Hippocampal formation (tissue), 2 donors: ENCODE measurements at regions not wholly inside any gene's neighbourhood (a gene's known extent, or its start where the extent isn't known, plus 50 kb on each side); places are given as distances from the start of the nearest gene placed in this dataset.
"Not testable (repeated sequence)": the region's sequence is repeated elsewhere in the genome, so short reads cannot be mapped to it uniquely, and the experiment has no call there.

Experiments
- DNase-seq, 2 donors: peaks; one replicate each; lab custom pipeline; 2025; lab: John Stamatoyannopoulos, UW

DNA sequence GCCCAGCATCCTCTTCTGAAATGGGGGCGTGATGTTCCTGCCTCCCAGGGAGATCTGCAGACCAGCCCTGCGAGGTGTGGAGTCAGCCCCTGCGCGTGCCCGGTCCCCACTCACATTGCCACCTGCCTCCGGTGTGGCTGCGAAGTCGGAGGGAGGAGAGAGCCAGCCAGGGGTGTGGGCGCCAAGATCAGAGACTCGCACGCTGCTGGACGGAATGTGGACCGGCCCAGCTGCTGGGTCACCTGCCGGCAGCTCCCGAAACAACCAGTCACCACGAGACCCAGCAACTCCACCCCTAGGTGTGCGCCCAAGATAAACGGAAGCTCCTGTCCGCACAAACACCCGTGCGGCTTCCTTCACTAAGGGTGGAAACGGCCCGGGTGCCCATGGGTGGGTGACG is 51.1 kb upstream of the EGFL7 start:
- DNase-seq: no peak

DNA sequence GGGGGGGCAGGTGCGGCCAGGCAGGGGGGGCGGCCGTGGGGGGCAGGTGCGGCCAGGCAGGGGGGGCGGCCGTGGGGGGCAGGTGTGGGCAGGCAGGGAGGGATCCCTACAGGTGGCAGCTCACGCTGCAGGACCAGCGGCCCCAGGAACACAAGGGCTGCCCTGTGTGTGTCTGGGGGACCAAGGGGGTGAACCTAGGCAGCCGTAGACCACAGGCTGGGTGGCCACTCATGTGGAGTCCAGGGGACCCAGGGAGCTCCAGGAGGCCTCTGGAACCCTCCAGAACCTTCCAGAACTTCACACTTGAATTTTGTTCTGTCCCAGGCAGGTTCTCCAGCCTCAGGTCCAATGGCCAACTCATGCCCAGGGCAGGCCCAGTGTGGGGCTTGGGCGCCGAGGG is 51.6 kb upstream of the EGFL7 start:
- no peak for DNase-seq

DNA sequence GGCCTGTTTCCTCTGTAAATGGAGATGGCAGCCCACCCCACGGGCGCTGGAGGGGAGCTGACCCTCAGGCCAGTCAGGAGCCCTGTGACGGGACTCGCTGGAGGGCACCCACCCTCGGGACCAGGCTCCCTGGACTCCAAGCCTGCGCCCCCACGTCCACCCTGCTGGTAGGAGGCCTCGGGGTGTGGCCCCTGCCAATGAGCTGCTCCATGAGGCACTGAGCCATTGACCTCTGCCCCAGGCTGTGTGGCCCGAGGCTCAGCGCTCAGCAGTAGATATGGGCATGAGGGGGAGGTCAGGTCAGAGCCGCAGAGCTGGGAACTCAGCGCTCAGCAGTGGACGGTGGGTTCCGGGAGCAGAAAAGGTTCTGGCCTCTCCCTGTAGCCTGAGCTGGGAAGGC is 52.3 kb upstream of the EGFL7 start:
- DNase-seq: no peak

DNA sequence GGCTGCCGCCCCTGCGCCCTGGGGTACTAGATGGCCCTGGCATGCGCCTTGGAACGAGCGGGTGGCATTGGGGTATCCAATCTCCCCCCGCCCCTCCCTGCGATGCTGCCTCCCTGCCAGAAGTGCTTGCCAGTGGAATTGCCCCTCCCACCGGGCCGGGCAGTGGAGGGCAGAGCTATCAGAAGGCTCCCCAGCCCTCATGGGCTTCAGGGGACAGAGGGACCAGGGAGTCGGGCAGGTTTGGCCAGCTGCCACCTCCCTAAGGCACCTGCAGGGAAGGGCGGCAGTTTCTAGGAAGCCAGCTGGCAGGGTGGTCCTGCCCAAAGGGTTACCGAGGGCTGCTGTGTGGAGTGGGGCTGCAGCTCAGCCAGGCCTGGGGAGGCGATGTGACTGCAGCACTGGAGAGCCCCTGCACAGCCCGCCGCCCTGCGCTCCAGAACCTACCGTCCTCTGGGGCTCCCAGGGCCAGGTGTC is 52.8 kb upstream of the EGFL7 start:
- no peak for DNase-seq

DNA sequence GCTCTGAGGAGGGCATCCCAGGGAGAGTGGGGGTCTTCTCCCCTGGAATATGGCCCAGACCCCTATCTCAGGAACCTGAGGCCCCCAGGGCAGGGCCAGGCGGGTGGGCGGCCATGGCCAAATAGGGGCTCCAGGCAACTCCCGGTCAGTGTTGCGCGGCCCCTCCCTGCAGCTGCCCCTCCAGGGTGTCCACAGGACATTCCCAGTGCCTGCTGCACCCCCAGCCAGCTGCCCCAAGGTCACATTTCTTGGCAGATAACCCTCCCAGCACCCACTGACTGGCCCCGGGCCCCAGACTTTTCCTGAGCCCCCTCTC is 53.6 kb upstream of the EGFL7 start:
- DNase-seq: no peak

DNA sequence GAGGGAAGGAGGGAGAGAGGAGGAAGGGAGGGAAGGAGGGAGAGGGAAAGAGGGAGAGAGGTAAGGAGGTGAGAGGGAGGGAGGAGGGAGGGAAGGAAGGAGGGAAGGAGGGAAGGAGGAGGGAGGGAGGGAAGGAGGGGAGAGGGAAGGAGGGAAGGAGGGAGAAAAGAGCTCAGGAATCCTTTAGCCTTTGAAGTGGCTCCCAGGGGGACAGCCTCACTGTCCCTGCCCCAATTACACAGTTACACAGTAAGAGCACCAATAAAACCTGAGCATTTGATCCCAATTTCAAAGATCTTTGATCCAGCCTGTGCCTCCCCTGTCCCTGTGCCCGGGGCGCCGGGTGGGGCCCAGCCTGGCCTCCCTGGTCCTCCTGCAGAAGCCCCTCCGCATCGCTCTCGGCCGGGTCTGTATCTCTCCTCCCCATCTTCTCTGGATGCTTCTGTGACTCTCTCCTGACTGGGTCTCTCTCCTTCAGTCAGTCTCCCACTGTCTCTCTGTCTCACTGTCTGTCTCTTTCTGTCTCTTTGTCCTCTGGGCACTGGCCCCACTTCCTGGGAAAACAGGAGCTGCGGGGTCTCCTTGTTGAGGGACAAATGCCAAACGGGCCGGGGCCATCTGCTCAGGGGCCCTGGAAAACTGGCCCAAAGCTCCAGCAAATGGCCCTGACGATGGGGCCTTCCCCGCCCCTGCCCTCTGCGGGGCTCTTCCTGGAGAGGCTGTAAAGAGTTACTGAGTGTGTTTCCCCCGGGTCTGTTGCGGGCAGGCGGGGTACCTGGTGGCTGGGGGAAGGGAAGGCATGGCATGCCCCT is 54.2 kb upstream of the EGFL7 start:
- no peak for DNase-seq

DNA sequence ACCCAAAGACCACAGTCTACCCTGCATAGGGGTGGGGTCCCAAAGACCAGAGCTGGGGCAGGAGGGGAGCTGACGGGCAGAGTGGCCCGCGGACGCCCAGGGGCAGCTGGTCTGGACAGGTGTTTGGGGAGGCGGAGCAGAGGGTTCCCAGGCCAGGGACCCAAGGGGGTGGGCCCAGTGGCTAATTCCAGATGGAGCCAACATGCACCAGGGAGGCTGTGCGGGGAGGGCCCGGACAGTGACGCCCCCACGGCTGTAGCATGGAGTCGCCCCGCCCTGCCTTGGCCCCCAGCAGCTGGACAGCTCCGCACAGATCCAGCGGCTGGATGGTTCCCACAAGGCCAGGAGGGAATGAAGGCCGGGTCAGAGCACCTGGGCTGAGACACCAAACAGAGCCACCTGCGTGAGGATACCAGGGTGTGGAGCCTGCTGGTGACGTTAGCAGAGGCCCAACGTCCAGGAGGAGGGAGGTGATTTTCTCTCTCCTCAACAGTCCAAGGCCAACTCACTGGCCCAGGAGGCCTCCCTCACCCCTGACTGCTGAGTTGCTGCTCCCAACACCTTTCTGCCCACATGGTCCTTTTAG is 55.3 kb upstream of the EGFL7 start:
- DNase-seq: no peak

DNA sequence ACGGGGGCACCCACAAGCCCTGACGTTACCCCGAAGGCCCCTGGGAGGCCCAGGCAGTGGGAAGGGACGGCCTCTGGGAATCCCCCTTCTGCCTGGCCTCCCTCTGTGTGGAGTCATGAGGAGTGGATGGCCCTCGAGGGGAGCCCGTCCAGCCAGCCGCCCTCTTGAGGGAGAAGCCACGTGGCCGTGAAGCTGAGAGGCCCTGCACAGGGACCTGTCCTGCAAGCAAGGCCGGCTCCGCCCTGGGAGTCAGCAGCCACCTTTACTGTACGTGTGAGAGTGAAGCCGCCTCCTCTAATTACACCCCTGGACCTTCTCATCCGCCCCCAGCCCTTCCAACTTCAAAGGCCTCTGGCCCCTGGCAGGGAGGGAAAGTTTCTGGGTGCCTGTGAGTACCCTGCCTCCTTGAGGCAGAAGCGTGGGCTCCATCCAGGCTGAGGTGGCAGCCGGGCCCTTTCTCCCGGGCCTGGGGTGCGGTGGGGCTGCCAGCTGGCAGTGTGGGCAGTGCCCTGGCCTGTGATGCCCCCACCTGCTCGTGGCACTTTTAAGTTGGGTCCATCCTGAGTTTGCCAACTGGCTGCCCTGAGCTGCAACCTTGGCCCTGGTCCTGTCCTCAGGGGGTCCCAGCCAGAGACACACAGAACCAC is 55.9 kb upstream of the EGFL7 start:
- DNase-seq: no peak

DNA sequence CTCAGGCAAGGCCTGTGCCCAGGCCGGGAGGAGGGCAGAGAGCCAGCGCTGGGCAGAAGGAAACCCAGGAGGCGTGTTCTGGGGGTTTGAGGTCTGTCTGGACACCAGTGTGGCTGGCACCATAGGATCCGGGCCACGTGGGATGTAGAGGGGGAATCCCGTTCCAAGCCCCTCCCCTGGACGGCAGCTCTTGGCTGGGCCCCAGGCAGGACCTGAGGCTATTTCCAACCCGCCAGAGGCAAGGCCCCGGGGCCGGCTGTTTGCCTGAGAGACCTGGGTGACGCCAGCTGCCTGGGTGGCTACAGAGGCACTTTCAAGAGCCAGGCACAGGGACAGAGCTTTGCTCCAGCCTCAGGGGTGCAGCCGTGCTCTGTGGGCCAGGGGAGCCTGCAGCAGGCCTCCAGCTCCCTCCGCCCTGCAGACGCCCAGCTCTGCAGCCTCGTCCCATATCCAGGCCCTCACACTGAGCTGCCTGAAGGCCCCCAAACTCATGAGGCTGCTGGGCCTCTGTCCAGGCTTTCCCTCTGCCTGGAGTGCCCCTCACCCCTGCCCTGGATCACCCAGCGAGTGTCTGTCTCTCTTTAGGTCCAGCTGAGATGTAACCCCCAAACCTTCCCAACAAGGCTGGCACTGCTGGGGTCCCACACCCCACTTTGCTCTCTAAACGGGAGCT is 56.6 kb upstream of the EGFL7 start:
- DNase-seq: peak in 1 of 2 donors; percentile 65

DNA sequence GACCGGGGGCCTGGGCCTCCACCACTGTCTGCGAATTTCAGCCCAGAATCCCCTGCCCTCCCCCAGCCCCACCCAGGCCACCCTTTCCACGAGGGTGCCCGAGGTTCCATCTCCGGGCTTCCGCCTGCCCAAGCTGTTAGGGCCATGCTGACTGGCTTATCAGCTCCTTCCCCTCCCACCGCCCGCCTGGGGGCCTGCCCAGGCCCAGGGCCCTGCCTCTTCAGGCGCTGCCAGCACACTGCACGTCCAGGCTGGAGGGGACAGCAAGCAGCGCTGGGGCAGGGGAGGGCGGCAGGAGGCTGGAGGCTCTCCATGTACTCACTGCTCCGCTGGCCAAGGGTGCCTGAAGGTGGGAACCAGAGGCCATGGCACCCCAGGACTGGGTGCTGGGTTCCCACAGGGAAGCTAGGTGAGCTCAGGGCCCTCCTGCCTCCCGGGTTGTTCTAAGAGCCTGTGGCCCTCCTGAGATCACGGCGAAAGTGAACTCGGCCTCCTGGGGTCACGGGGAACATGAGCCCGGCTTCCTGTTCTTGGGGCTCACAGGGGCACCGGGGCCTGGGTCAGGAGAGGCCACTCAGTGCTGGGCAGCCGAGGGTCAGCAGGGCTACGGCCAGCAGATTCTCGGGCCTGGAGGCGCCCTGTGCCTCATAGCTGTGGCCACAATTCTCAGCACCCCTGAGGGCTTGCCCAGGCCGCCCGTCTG is 57.7 kb upstream of the EGFL7 start:
- DNase-seq: no peak

DNA sequence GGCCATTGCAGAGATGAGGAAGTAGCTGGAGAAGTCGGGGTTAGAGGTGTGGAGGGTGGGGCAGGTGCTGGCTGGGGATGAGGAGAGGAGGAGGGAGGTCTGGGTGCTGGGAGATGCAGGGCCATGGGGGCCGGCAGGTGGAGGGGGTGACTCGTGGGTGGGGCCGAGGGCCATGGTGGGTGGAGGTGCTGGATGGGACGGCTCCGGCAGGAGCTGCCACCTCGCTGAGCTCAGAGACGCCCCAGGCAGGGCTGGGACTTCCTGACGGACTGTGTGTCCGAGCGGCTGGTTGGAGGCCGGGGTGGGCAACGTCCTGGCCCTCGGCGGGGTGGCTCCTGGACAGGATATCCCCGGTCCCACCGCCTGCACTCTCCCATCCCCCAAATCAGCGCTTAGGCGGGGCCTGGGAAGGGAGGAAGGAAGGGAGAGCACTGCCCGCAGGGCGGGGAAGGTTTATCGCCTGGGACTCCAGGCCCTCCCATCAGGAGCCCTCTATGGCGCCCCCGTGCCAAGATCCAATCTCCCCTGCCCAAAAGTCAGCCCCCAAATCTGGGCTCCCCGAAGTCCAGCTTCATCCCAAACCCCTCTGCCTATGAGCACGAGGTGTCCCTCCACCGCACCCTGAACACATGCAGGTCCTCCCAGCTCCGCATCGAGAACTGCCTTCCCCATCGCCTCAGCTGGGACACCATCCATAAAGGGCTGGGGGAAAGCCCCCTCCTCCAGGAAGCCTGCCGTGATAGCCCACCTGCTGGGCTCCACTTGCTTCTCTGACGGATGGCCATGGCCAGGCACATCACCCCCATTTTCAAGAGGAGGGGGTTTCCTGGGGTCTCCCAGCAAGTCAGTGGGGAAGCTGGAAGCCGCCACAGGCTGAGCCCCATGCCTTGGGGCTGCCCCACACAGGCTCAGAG is 58.3 kb upstream of the NOTCH1 start:
- no peak for DNase-seq

DNA sequence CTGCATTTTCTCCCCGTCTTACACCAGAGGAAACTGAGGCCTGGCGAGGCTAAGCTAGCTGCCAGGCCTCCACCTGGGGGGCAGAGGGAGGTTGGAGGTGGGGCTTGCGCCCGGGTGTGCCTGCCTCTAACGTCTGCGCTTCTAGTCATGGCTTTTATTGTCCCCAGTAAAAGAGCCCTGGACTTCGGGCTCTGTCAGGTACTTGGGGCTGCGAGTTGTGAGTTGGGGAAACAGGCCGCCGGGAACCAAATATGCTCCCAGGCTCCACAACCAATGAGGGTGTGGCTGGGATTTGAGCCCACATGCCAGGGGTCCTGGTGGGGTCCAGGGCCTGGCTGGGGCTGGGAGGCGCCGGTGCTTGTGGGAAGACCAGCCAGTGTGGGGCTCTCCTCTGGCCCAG is 57.4 kb upstream of the NOTCH1 start:
- DNase-seq: no peak

DNA sequence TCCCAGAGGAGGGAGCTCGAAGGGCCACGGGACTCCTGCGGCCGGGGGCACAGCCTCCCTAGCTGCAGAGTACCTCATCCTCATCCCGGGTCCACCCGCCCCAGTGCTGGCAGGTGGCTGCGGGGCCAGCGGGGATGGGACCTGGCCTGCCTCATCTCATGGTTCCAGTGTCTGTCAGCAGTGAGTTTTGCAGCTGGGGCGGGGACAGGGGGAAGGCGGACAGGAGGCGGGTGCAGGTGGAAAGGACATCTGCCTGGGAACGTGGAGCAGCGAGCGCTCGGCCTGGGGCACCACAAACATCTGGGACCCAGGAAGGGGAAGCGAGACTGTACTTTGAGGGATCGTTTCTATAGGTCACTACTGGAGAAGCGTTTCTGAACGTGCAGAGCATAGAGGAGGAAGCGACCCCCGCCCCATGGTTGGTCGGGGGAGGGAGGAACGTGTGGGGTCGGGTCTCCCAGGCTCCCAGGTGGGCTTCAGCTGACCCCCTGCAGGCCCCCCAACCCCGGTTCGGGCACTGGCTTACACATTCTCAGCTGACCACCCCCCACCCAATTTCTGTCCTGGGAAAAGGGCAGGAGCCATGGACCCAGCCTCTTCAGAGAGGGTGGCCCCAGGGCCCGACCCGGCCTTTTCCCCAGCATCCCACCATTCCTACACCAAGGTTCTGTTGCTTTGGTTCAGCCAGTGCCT is 56.5 kb upstream of the NOTCH1 start:
- no peak for DNase-seq

DNA sequence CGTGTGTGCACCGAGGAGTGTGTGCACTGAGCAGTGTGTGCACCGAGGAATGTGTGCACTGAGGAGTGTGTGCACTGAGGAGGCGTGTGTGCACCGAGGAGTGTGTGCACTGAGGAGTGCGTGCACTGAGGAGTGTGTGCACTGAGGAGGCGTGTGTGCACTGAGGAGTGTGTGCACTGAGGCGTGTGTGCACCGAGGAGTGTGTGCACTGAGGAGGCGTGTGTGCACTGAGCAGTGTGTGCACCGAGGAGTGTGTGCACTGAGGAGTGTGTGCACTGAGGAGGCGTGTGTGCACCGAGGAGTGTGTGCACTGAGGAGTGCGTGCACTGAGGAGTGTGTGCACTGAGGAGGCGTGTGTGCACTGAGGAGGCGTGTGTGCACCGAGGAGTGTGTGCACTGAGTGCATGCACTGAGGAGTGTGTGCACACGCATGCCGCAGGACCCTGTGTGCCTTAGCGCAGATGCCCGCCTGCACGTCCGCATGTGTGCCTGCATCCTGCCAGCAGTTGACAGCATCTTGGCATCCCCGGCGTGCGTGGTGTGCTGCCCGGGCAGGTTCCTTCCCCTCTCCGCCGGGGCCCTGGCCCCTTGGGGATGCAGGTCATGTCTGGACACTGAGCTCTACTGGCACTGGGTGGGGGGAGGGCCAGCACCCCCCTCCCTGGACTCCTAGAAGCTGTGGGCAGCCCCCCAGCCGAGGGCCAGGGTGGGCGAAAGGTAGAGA is 55.6 kb upstream of the NOTCH1 start:
- not testable (repeated sequence) for DNase-seq

DNA sequence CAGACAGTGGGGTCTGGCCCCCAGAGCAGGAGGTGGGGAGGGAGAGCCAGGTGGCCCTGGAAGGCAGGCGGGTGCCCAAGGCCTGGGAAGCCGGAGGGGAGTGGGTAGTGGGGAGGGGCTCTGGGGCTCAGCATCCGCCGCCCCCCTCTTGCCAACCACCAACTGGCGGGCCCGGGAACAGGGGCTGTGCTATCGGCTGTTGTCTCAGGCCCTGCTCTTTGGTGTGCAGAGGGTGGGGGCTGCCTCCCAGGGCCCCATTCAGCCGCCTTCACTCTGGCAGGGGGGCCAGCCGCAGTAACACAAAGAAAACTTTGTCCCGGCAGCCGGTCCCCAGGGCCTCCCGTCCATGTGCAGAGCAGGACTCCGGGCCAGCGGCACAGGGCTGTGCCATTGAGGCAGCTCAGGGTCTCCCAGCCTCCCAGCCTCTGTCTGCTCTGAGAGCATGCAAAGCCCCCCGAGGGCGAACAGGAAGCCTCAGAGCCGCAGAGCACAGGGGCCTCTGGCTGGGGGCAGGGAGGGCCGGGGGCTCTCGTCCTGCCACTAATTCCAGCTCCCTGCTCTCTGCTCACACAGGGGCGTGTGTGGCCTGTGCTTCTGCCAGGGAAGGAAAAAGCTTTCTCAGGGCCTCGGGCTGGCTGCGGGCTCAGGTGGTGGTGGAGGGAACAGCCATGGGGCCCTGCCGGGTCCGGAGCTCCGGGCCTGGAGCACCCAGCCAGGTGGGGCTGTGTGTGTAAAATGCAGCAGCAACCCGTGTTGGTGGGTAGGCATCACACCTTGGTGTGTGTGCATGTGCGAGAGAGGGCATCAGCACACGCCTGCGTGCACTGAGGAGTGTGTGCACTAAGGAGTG is 54.2 kb upstream of the NOTCH1 start:
- DNase-seq: peak; percentile 78 to 84

DNA sequence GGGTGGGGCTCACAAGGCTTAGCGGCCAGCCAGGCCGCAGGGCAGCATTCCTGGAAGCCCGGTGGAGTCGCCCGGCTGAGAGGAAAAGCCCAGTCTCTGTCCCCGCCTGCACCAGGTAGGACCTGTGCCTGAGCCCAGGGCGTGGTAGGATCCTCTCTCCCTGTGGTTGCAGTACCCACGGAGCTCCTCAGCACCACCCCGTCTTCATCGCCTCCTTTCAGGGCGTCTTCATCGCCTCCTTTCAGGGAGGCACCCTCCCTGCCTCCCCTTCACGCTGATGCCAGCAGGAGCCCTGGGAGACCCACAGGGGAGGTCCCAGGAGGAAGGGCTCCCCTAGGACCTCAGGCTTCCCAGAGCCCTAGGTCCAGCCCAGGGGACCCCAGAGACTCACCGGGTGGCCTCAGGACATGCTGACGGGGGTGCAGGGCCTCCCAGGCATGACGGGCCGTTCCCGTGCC is 53.3 kb upstream of the NOTCH1 start:
- no peak for DNase-seq

DNA sequence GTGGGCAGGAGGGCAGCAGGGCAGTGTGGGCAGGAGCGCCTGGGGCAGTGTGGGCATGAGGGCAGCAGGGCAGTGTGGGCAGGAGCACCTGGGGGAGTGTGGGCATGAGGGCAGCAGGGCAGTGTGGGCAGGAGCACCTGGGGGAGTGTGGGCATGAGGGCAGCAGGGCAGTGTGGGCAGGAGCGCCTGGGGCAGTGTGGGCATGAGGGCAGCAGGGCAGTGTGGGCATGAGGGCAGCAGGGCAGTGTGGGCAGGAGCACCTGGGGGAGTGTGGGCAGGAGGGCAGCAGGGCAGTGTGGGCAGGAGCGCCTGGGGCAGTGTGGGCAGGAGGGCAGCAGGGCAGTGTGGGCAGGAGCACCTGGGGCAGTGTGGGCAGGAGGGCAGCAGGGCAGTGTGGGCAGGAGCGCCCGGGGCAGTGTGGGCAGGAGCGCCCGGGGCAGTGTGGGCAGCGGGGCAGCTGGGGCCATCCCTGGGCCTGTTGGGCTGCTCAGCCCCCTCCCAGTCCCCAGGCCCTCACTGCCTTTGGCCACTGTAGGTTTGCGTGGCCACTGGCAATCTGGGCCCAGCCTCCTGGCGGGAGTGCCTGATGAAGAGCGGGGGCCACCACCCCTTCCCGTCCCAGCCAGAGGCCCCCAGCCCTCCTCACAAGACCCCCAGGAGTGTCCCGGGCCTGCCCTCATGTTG is 52.7 kb upstream of the NOTCH1 start:
- not testable (repeated sequence) for DNase-seq

DNA sequence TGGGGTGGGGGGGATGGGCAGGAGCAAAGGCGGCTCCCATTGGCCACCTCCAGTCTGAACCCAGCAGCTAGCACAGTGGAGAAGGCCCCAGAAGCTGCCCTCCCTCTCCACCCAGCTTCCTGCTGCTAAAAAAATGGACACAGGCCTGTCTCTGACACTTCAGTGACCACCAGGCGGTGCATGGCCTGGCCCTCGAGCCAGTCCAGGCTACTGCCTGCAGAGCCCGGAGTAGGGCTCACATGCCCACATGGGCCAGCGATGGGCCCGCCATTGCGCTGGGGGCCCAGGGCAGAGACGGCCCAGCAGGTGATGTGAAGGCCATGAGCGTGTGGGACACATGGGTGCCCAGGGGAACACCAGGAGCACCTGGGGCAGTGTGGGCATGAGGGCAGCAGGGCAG is 52.1 kb upstream of the NOTCH1 start:
- no peak for DNase-seq
